ENCODE measurements at regions not wholly inside any gene's neighbourhood (a gene's known extent, or its start where the extent isn't known, plus 50 kb on each side); places are given as distances from the start of the nearest gene placed in this dataset.
"Not testable (repeated sequence)": the region's sequence is repeated elsewhere in the genome, so short reads cannot be mapped to it uniquely, and the experiment has no call there.

DNA sequence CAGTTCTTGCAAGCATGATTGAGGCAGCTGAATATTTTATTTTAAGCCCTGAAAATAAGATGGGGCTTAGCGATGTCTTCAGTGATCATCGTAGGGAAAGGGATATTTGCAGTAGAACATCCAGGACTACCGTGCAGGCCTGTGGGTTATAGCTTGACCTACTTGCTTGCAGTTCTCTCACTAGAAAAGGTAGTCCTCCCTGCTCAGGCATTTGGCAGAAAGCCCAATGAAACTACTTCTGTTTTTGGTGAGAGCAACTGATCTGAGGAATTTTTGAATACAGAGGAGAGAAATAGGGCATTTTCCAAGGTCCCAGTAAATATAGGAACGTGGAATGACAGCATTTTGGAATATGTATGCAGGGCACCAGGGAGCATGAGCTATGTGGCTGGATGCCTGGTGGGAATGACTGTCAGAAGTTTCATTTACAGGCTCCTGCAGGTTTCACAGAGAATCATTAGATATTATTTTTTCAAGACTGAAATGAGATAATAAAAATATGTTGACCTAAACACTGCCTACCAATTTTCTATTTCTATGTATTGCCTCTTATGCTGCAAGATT is 417.9 kb upstream of the ACTBL2 start:
- DNase-seq (ENCODE audit: low read depth, low spot score) = no peak

GRCh38 chr5:57896576-57896975 is 414.0 kb upstream of the ACTBL2 start:
- no peak for DNase-seq (ENCODE audit: low read depth, low spot score)

GRCh38 chr5:57895766-57896165 is 413.2 kb upstream of the ACTBL2 start:
- no peak for DNase-seq (ENCODE audit: low read depth, low spot score)

DNA sequence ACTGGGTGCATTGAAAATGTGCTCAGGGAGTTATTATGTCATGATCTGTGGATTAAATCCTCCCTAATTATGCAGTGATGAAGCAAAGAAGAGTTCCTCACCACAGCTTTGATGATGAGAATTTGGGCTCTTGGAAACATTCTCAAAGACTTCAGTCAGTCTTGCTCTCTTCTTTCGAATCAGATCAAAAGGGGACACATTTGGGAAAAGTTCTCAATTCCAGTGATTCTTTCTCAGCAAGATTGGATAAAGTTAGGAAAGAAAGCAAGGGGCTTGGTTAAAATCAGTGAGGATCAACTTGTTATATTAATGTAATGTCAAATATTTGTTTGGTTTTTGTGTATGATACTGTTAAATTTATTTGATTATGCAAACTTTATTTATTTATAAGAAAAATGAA is 411.3 kb upstream of the ACTBL2 start:
- DNase-seq (ENCODE audit: low read depth, low spot score) = no peak

GRCh38 chr5:57891443-57891842 is 408.8 kb upstream of the ACTBL2 start:
- no peak for DNase-seq (ENCODE audit: low read depth, low spot score)

DNA sequence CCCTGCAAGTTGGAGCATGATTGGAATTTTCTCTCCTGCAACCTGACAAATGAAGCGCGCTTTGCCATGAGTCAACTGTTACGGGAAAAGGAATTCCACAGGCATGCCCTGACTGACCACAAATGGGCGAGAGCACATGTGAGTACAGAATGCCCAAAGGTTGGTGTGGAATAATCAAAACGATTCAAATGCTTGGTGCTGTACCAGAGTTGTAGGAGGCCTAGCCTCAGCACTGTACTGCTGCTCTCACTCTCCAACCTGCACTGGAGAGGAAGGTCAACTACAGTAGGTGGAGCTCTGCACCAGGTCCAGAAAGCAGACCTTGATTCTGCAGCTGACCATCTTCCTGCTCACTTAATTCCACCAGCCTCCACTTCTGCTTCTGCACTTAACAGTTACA is 406.9 kb upstream of the ACTBL2 start:
- peak; percentile 58 for DNase-seq (ENCODE audit: low read depth, low spot score)

GRCh38 chr5:57887851-57888621 is 405.4 kb upstream of the ACTBL2 start:
- DNase-seq (ENCODE audit: low read depth, low spot score) = peak; percentile 44

DNA sequence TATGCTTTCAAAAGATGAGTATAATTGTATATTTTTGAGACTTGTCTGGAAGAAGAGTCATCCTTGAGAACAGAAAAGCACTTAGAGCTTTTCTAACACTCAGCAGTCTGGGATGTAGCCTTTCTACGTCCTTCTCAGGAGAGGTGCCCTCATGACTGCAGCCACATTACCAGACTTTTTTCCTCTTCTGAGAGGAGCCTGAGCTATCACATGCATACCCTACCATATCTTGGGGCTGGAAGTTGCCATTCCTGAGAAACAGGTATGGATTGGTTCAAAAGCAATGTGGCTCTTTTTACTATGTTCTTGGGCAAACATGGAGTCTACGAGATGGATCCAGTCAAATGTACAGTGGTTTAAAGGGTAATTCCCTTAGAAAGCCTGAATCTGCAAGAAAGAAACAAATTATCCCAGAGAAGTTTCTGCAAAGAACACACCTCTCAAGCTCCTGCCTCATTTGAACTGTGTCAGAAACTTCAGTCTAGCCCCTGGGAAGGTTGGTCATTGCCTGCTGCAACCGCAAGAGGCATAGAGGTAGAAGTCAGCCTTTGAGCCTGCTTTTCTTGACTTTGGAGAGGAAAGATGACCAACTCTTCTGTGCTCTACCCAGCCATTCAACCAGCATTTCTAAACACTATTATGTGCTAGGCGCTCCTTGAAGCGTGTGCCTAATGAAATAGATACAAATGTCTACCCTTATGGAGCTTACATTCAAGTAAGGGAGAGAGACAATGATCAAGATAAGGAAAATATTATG is 401.9 kb upstream of the ACTBL2 start:
- DNase-seq (ENCODE audit: low read depth, low spot score) = no peak

DNA sequence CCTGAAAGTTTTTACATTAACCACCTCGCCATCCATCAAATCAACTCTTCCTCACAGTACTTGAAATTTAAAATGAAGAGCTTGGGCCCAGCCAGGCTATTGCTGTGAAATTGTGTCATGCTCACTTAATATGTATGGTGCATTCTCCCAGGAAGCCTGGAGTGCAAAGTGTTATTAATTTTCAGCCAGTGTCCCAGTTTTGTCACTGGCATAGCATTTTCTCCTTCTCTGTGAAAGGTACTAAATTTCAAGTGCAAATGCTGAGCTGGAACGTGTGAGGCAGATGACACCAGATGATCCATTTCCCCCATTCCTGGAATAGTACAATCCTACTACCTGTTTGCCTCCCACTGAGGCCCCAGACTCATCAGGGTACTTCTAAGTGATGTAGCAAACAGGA is 397.6 kb upstream of the ACTBL2 start:
- DNase-seq (ENCODE audit: low read depth, low spot score) = no peak

DNA sequence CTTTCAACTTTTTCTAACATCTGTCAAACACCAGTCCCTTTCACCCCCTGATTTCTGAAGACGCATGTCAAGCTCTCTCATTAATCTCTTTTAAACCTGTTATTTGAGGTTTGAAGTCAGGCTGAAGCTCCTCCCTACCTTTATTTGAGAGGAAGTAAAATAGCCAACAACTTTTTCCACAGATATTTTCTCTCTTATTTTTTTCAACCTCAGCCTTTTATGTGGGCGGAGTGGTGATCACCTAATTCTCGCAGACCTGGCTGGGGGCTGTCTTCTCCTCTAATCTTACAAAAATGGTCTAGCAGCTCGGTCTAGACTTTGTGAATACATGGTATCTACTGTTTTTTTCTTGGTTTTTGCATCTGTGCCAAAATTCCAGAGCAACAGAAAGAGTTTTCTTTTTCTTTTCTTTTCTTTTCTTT is 395.7 kb upstream of the ACTBL2 start:
- DNase-seq (ENCODE audit: low read depth, low spot score) = no peak

DNA sequence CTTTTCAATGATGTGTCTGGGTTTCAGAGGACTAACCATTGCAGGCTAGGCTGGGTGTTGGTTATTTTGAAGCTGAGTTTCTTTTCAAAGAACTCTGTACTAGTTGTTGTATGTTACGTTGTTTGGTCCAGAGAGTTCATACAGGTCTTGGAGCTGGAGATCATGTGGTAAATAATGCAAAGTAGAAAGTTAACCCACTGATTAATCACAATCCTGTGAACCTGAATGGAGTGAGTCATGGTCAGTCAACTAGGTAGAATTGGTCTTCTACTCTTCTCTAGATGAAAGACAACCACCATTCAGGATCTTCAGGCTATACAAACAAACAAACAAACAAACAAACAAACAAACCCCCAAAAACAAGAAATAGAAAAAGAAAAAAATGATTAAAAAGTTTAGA is 388.9 kb upstream of the ACTBL2 start:
- no peak for DNase-seq (ENCODE audit: low read depth, low spot score)

- DNase-seq (ENCODE audit: low read depth, low spot score) = not testable (repeated sequence)
These were observed 387.7 kb upstream of the ACTBL2 start for GRCh38 chr5:57870267-57870666.

DNA sequence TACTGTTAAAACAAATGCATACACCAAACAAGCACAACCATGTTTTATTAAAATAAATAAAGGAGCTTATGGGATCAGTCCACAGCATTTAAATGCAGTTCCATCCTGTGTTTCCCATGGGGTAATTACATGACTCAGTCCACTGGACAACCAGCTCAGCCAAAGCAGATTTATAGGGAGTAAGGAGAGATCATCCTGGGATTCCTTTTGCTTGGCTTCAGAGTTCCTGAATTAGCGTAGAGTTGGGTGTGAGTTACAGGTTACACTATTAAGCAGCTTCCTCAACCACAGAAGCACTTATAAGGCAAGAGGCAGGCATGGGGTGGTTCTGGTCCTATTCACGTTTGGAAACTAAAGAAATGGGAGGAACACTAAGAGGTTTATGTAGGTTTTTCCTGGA is 381.1 kb upstream of the ACTBL2 start:
- DNase-seq (ENCODE audit: low read depth, low spot score) = no peak

DNA sequence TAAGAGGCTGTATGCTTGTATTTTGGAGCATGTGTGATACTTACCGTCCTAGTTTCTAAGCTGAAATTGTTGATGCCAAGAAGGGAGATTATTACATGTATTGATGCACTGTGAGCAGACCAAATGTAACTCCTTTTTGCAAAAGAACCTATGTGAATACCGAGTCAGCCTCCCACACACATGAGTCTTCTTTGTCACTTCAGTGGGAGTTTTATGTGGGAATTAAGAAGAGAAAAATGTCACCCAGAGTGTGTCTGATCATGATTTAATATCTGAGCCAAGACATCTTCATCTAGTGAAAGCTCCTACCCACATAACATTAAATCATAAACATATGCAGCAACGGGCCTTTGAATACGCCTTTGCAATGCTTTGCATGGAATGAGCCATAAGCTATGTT is 380.3 kb upstream of the ACTBL2 start:
- DNase-seq (ENCODE audit: low read depth, low spot score) = no peak

DNA sequence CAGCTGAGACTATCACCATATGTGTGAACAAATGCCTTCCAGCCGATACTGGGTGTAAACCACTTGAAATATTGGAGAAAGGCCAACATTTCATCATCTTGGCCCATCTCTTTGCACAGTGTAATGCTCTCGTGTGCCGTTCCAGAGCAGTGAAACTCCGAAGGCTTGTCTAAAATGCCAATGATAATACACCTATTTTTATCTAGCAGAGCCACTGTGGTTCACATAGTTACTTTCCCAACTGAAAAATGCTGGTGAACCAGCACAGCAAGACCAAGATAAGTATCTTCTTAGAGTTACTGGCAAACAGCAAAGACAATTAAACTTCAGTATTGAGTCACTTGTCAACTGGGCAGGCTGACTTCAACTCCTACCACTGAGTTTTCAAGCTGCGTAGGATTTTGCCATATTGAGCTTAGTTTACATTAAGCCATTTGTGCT is 379.9 kb upstream of the ACTBL2 start:
- DNase-seq (ENCODE audit: low read depth, low spot score) = peak; percentile 15

DNA sequence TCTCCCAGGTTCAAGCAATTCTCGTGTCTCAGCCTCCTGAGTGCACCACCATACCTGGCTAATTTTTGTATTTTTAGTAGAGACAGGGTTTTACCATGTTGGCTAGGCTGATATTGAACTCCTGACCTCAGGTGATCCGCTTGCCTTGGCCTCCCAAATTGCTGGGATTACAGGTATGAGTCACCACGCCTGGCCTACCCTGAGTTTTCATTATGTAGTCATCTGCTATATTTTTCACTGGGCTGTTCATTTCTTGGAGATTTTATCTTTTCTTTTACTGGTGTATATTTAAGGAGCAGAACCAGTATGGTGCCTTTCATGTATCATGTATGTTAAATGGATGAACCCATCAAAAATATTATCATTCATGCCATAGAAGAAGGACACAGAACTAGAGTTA is 377.0 kb upstream of the ACTBL2 start:
- no peak for DNase-seq (ENCODE audit: low read depth, low spot score)

DNA sequence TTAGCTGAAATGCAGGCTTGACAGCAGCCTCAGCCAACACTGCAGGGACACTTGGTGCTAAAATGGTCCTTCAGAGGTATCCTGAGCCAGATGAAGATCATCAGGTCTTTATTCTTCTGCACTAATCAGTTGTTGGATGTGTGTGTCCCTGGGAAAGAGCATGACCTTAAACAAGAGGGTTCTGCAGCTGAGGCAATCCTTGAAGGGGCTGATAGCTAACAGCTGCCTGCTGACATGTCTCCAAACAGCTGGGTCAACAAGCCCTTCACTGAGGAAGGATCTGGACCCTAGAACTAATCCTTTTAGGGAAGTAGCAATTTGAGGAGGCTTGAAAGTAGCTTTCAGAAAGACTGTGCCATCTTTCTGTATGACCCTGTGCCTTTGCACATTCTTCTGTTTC is 376.3 kb upstream of the ACTBL2 start:
- no peak for DNase-seq (ENCODE audit: low read depth, low spot score)

DNA sequence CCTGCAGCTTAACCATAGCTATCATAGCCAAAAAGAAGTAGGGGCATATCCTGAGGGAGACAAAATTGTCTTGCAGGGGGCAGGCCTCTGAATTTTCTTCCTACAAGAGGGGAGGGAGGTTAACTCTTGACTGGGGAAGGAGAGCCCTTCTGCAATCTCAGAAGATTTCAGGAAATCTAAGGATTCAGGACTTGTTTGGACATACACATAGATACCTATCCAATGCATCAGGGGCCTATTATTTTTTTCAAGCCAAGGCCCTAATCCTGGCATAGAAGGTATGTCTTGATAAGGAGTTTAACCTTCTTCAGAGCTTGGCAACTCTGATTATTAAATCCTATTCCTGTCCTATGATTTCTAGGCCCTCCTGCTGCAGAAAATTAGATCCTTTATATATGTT is 375.1 kb upstream of the ACTBL2 start:
- no peak for DNase-seq (ENCODE audit: low read depth, low spot score)

DNA sequence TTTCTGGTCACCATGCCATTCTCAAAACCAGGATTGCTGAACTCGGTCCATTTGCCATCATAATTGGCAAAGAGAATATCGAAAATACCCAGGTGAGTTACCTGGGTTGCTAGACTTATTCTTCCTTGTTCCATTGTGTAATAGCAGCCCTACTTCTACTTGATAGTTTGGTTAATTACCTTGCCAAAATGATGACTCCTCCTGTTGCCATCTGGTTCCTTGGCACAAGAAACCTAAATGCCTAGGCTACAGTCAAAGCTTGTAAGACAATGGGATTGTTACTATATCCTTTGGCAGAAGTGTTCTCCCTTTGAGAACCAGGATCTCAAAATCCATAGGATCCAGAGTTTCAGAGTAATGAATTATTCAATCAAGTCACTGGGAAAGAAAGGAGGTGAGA is 373.2 kb upstream of the ACTBL2 start:
- no peak for DNase-seq (ENCODE audit: low read depth, low spot score)

DNA sequence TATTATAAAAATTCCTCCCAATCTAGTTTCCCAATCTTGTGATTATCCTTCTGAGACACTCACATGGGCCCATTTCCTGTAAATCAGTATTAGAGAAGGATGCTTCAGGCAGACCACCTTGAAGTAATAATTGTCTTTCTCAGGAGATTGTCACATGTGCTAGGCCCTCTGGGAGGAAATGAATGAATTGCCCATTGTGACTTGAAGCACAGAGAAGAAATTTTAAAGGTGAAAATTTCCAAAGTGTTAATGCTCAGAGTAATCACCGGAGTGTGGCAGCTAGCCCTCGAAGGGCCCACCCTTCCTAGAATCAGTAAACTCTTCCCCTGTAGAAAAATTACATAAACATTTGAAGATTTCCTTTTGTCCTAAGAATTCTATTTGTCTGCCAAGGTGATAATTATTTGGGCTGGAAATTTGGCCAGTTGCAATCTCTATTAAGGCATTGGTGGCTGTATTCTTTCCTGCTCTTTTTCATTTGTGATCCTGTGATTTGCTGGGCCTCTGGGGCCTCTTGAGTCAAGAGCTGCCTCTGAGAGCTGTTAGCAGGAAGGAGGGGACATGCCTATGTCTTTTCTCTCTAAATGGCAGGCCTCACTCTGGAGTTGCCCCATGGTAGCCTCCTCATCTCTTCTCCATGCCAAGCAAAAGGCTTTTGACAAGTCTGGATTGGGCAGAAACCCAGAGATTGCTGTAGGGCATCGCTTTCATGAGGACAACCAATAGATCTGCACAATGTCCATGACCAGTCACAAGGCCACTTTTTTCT is 371.5 kb upstream of the ACTBL2 start:
- no peak for DNase-seq (ENCODE audit: low read depth, low spot score)

DNA sequence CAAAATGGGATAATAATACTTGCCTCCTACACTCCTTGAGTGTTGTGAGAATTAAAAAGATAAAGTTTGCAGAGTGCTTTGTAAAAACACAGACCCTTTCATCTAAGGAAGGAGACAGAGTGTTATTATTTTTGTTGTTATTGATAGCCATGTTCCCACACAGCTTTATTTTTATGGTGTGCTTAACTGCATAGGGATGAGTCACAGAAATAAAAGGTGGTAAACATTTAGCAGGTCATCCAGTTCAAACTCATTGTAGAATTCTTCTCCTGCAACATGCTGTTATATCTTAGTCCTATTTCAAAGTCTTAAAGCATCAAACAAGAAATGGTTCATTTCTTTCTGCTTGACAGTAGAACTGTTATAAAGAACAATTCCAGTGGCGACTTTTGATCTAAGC is 367.5 kb upstream of the ACTBL2 start:
- no peak for DNase-seq (ENCODE audit: low read depth, low spot score)

DNA sequence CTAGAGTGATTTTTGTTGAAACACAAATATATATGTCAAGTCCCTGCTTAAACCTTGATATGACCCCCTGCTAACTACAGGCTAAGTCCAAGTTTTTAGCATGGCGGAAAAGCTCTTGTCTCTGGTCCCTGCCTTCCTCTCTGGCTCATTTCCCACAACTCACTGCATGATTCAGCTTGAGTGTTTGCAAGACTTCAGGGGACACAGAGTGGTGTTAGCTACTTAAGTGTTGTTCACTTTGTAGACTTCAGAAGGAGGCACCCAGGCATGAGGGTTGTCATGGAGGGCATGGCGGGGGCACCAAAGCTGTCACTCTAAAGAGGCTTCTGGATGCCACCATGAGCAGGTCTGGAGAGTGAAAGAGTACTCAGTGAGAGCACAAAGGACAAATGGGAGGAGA is 362.4 kb upstream of the ACTBL2 start:
- DNase-seq (ENCODE audit: low read depth, low spot score) = no peak

Measured in ELF-1 (cell line).